ENCODE measurements at regions not wholly inside any gene's neighbourhood (a gene's known extent, or its start where the extent isn't known, plus 50 kb on each side); places are given as distances from the start of the nearest gene placed in this dataset.

DNA sequence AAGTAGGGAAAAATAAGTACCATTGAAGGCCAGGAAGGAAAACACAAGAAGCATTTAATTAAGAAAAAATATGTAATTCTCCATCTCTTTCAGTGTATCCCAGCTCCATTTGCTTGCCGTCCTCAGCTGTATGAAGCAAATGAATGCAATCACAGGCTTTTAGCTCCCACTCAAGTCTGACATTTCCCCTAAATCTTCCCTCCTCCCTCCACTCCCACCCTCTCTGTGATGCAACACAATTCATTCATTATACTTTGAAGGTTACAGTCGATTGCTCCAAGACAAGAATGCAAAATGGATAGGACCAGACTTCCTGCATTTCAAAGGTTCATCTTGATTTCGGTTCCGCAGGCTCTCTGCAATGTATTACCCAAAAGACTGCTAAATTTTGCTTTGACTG lies 172.7 kb upstream of the SERPINE2 start:
- TF ChIP-seq, protein P1, sequence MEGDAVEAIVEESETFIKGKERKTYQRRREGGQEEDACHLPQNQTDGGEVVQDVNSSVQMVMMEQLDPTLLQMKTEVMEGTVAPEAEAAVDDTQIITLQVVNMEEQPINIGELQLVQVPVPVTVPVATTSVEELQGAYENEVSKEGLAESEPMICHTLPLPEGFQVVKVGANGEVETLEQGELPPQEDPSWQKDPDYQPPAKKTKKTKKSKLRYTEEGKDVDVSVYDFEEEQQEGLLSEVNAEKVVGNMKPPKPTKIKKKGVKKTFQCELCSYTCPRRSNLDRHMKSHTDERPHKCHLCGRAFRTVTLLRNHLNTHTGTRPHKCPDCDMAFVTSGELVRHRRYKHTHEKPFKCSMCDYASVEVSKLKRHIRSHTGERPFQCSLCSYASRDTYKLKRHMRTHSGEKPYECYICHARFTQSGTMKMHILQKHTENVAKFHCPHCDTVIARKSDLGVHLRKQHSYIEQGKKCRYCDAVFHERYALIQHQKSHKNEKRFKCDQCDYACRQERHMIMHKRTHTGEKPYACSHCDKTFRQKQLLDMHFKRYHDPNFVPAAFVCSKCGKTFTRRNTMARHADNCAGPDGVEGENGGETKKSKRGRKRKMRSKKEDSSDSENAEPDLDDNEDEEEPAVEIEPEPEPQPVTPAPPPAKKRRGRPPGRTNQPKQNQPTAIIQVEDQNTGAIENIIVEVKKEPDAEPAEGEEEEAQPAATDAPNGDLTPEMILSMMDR (conservative IDR thresholded peaks at IDR 0.05 in 1 of 2, IDR thresholded peaks at IDR 0.05 in 1 of 2; ENCODE audit: low read depth in 1 of 2, low read length in 2 of 2) = no peak
- no peak for TF ChIP-seq EZH2 (IDR thresholded peaks at IDR 0.05; ENCODE audit: low read length, missing control alignments)

Measured in fibroblast of lung (primary cell).